WI38 (cell line): ENCODE measurements at regions not wholly inside any gene's neighbourhood (a gene's known extent, or its start where the extent isn't known, plus 50 kb on each side); places are given as distances from the start of the nearest gene placed in this dataset.

Source experiments
- H3K4me3 ChIP-seq: 2 replicates; pipeline ENCODE4 v1.5.1; 2011; ENCODE audit warnings: low read depth, mild to moderate bottlenecking, control low read depth, low read length
- CTCF ChIP-seq: IDR thresholded peaks from 2 replicates; pipeline ENCODE4 v1.5.1; 2012; ENCODE audit warnings: low read depth, mild to moderate bottlenecking, control low read depth, low read length

GRCh38 chr10:36345807-36346206 is 703.7 kb upstream of the FZD8 start:
- TF ChIP-seq CTCF = no peak

GRCh38 chr10:36345175-36345533 is 703.1 kb upstream of the FZD8 start:
- H3K4me3 ChIP-seq = no peak overlapping the region

More at GRCh38 chr10:36345807-36346206, 703.7 kb upstream of the FZD8 start:
- H3K4me3 ChIP-seq = no peak overlapping the region

GRCh38 chr10:36344240-36345174 is 702.4 kb upstream of the FZD8 start:
- TF ChIP-seq CTCF = no peak
- H3K4me3 ChIP-seq = no peak overlapping the region

More at GRCh38 chr10:36345175-36345533, 703.1 kb upstream of the FZD8 start:
- no peak for TF ChIP-seq CTCF

- no peak for TF ChIP-seq CTCF
- H3K4me3 ChIP-seq = no peak overlapping the region
Observed at GRCh38 chr10:36342781-36343180, 700.7 kb upstream of the FZD8 start.

GRCh38 chr10:36341471-36341870 is 699.4 kb upstream of the FZD8 start:
- H3K4me3 ChIP-seq = no peak overlapping the region
- TF ChIP-seq CTCF = no peak

- no peak for TF ChIP-seq CTCF
- H3K4me3 ChIP-seq = no peak overlapping the region
Observed at GRCh38 chr10:36336315-36336714, 694.2 kb upstream of the FZD8 start.

GRCh38 chr10:36333446-36333845 is 691.4 kb upstream of the FZD8 start:
- no peak overlapping the region for H3K4me3 ChIP-seq
- TF ChIP-seq CTCF = no peak
